Heart right ventricle (tissue), 16 donors: ENCODE measurements at regions not wholly inside any gene's neighbourhood (a gene's known extent, or its start where the extent isn't known, plus 50 kb on each side); places are given as distances from the start of the nearest gene placed in this dataset.

ENCODE experiments used
- ATAC-seq, 8 donors: fragments of 200-7000 bp; cut with Tn5 transposase; one replicate each; pipeline ENCODE4 v1.9.1; 2020; ENCODE audit warnings: mild to moderate bottlenecking in 8 of 8, moderate library complexity in 8 of 8, moderate number of reproducible peaks in 1 of 8
- DNase-seq, 2 donors: peaks; one replicate each; pipeline ENCODE4 v3.0.0-alpha.2; 2020
- H3K27ac ChIP-seq, 10 donors: fragments of 200-600 bp; sonication (generic) in 2 of 10; one replicate each; pipeline versions ENCODE4 v1.5.0 to v1.8.0; 2020 to 2022; ENCODE audit warnings: mild to moderate bottlenecking in 3 of 10
- H3K27me3 ChIP-seq, 7 donors: fragments of 200-600 bp; one replicate each; pipeline ENCODE4 v1.8.0; 2021 to 2022; ENCODE audit warnings: mild to moderate bottlenecking in 2 of 7
- H3K36me3 ChIP-seq, 9 donors: fragments of 200-600 bp; sonication (generic) in 1 of 9; one replicate each; pipeline versions ENCODE4 v1.5.0 to v1.8.0; 2020 to 2022; ENCODE audit warnings: mild to moderate bottlenecking in 2 of 9
- H3K4me1 ChIP-seq, 9 donors: fragments of 200-600 bp; sonication (generic) in 1 of 9; one replicate each; pipeline versions ENCODE4 v1.5.0 to v1.8.0; 2020 to 2022; ENCODE audit warnings: mild to moderate bottlenecking in 4 of 9
- H3K4me3 ChIP-seq, 10 donors: fragments of 200-600 bp; sonication (generic) in 2 of 10; one replicate each; pipeline versions ENCODE4 v1.5.0 to v1.8.0; 2020 to 2022; ENCODE audit warnings: mild to moderate bottlenecking in 7 of 10, moderate library complexity in 2 of 10
- H3K9me3 ChIP-seq, 11 donors: fragments of 200-600 bp in 10 of 11; sonication (generic) in 2 of 11; one replicate each; pipeline versions ENCODE4 v1.5.0 to v1.8.0; 2013 to 2022; ENCODE audit warnings: mild to moderate bottlenecking in 2 of 11, control low read depth in 1 of 11, moderate library complexity in 1 of 11
- CTCF ChIP-seq, 9 donors: fragments of 200-600 bp; sonication (generic) in 2 of 9; IDR thresholded peaks; one replicate each; pipeline versions ENCODE4 v1.5.0 to v1.8.0; 2021 to 2022; ENCODE audit warnings: antibody characterized with exemption in 9 of 9, mild to moderate bottlenecking in 5 of 9, moderate library complexity in 1 of 9
- WGBS, 2 donors: extraction: QIAGEN DNeasy Blood & Tissue Kit; methylation state at CpG; one replicate each; pipeline ENCODE4 v1.1.7; 2013; ENCODE audit warnings: inconsistent platforms in 1 of 2; 5-methylcytosine and 5-hydroxymethylcytosine counted together
- intact Hi-C, 10 donors: fragments of 100-400 bp; cut with DNase I; formaldehyde crosslinking; loops; one replicate each; pipeline versions ENCODE4 v1.11.1 to v1.14.2; 2022
- donor health status: Arrhythmogenic right ventricular cardiomyopathy.
- donor health status: ischemic (EF 13 %, LVEDD 7.1; RV severe dilation, severe dysfunction).
- donor health status: healthy with polysubstance abuse.
- donor health status: DM: no; HTN: yes; CAD: no.
- donor health status: DM: no; HTN: no; CAD: no.
- donor health status: ischemic (EF 25% LVEDD 6.9; RV normal size, moderate dysfunction).
- donor health status: ischemic (EF 25% LVEDD 5.7; RV mildly dilated, moderate dysfunction).
- donor health status: healthy.
- donor health status: DM: yes; HTN: yes; CAD: no.
- donor health status: Ischemic cardiomyopathy.
- donor health status: ischemic (EF 35%, LVEDD 5.7; RV mildly dilated, moderate dysfunction).
- donor health status: nonischemic (EF 11% LVEDD 7.7; RV severe dilation, severe dysfunction).
- donor health status: DM: yes; HTN: yes; CAD: no.
- donor health status: PGD.
- donor health status: ischemic (EF 29% LVEDD 5.4; RV normal size, mild dysfunction).
- donor health status: nonischemic (EF 23%, LVEDD 6.1; RV moderate dilation, normal function).

GRCh38 chr10:8279598-8279997 is 225.1 kb downstream of the GATA3 start:
- 60 to 70% methylated on average over 2 of the region's 2 CpGs for WGBS, 2 donors
- intact Hi-C loops = loop anchor here in 2 of 10 donors (10.0 kb wide), 1 partner anchor 225 kb away; the partner anchor contains the start of gene GATA3 (in 2 of the 2)

GRCh38 chr10:8280946-8281345 is 226.5 kb downstream of the GATA3 start:
- ATAC-seq (no peak), DNase-seq (no peak)
- WGBS, 2 donors = 79 to 82% methylated on average over 7 of the region's 7 CpGs
- Histone ChIP-seq H3K36me3 (no peaks in the 10 kb centered on the region), H3K4me3 (no peak overlapping the region), H3K4me1 (peaks cover 0 to 6% (median 0%) of the 10 kb centered on the region in 9 donors), H3K9me3 (no peaks in the 10 kb centered on the region), H3K27ac (no peak overlapping the region), H3K27me3 (peaks cover 0 to 11% (median 0%) of the 10 kb centered on the region in 7 donors)
- no peak for TF ChIP-seq CTCF (IDR thresholded peaks at IDR 0.05)
- intact Hi-C loops = no loop called here

More at GRCh38 chr10:8279598-8279997, 225.1 kb downstream of the GATA3 start:
- peaks cover 0 to 6% (median 0%) of the 10 kb centered on the region in 9 donors for H3K4me1 ChIP-seq
- no peak overlapping the region for H3K27ac ChIP-seq
- no peak for TF ChIP-seq CTCF (IDR thresholded peaks at IDR 0.05)
- ATAC-seq (no peak), DNase-seq (no peak)
- no peaks in the 10 kb centered on the region for H3K36me3 ChIP-seq
- peaks cover 0 to 15% (median 0%) of the 10 kb centered on the region in 7 donors for H3K27me3 ChIP-seq
- H3K9me3 ChIP-seq = no peaks in the 10 kb centered on the region
- no peak overlapping the region for H3K4me3 ChIP-seq

- no peak for DNase-seq
- TF ChIP-seq CTCF (IDR thresholded peaks at IDR 0.05) = no peak
- intact Hi-C loops = no loop called here
Observed at GRCh38 chr10:8282340-8282739, 227.9 kb downstream of the GATA3 start.

GRCh38 chr10:8283166-8283905 is 228.8 kb downstream of the GATA3 start:
- ATAC-seq (no peak), DNase-seq (no peak)
- WGBS, 2 donors = 77 to 81% methylated on average over 7 of the region's 7 CpGs
- intact Hi-C loops = no loop called here
- no peak for TF ChIP-seq CTCF (IDR thresholded peaks at IDR 0.05)
- no peaks in the 10 kb centered on the region for H3K9me3 ChIP-seq
- H3K36me3 ChIP-seq = no peaks in the 10 kb centered on the region
- peaks cover 0 to 7% (median 0%) of the 10 kb centered on the region in 7 donors for H3K27me3 ChIP-seq
- no peak overlapping the region for H3K27ac ChIP-seq
- H3K4me1 ChIP-seq = peaks cover 0 to 6% (median 0%) of the 10 kb centered on the region in 9 donors
- no peak overlapping the region for H3K4me3 ChIP-seq

More at GRCh38 chr10:8282340-8282739, 227.9 kb downstream of the GATA3 start:
- H3K36me3 ChIP-seq = no peaks in the 10 kb centered on the region
- 56 to 62% methylated on average over 4 of the region's 4 CpGs for WGBS, 2 donors
- no peak overlapping the region for H3K27ac ChIP-seq
- peaks cover 0 to 7% (median 0%) of the 10 kb centered on the region in 7 donors for H3K27me3 ChIP-seq
- no peak overlapping the region for H3K4me3 ChIP-seq
- no peak for ATAC-seq
- no peaks in the 10 kb centered on the region for H3K9me3 ChIP-seq
- peaks cover 0 to 6% (median 0%) of the 10 kb centered on the region in 9 donors for H3K4me1 ChIP-seq
